ENCODE measurements at regions not wholly inside any gene's neighbourhood (a gene's known extent, or its start where the extent isn't known, plus 50 kb on each side); places are given as distances from the start of the nearest gene placed in this dataset.

DNA sequence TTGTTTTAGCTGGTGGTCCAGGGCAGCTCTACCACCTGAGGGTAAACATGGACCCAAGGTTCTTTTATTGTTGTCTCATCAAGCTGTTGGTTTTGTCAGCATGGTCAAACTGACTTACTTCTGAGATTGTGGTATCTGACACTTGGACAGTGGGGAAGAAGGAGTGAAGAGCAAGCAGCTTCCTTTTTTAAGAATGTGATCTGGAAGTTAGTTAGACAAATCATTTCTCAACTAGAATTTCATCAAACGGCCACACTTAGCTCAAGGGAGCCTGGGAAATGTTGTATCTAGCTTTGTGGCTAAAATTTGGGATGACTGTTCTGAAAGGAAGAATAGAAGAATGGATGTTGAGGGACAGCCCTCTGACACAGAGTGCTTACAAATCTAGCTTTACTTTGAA lies 215.2 kb downstream of the ZNF621 start:
- H3K23me2 ChIP-seq (ENCODE audit: low read depth, low read length), result no peaks in the 10 kb centered on the region
- H2BK20ac ChIP-seq (ENCODE audit: low read length), result no peak overlapping the region
- H3K4me3 ChIP-seq (ENCODE audit: extremely low read depth in 1 of 4, insufficient read depth in 2 of 4, low read depth in 3 of 4, low read length in 4 of 4), result no peak overlapping the region
- no peaks in the 10 kb centered on the region for H3K79me1 ChIP-seq (ENCODE audit: low read depth, low read length)
- no peak for DNase-seq (ENCODE audit: low read depth in 1 of 2, low spot score in 2 of 2)
- H4K20me1 ChIP-seq (replicated peaks in 1 of 2; ENCODE audit: control insufficient read depth in 1 of 2, insufficient read depth in 2 of 2, low read length in 2 of 2), result no peaks in the 10 kb centered on the region
- H3K4me1 ChIP-seq (replicated peaks in 1 of 4; ENCODE audit: control insufficient read depth in 3 of 4, insufficient read depth in 4 of 4, low read length in 3 of 4), result peaks cover 0 to 5% (median 0%) of the 10 kb centered on the region in 4 experiments; a peak in 1 of 7 replicates
- no peak overlapping the region for H2BK12ac ChIP-seq (ENCODE audit: low read depth, low read length)
- H2BK120ac ChIP-seq (replicated peaks; ENCODE audit: low read depth, low read length), result no peak overlapping the region
- H3K9me3 ChIP-seq (ENCODE audit: insufficient read depth in 2 of 2, low read depth in 1 of 2, low read length in 1 of 2), result no peaks in the 10 kb centered on the region
- WGBS, 2 experiments (ENCODE audit: extremely low coverage in 1 of 2, insufficient coverage in 1 of 2, insufficient read length in 1 of 2, insufficient replicate concordance in 2 of 2, low coverage in 1 of 2, low lambda C conversion rate in 2 of 2, missing lambda C conversion rate in 1 of 2), result 100% methylated on average over 1 of the region's 1 CpG; no CpG with 5 or more reads in 1 of the 2 experiments
- POLR2A ChIA-PET (ENCODE audit: partially characterized antibody), result no interaction called here
- no peak overlapping the region for H3K27ac ChIP-seq (ENCODE audit: low read depth, low read length)
- no peak overlapping the region for H4K8ac ChIP-seq (ENCODE audit: extremely low read depth, insufficient read depth, low read length)
- no peak overlapping the region for H3K23ac ChIP-seq (ENCODE audit: insufficient read length)
- no peak overlapping the region for H2AFZ ChIP-seq (ENCODE audit: low read length)
- H3K4me2 ChIP-seq (ENCODE audit: insufficient read depth in 1 of 2, low read depth in 2 of 2, low read length in 2 of 2), result no peak overlapping the region
- no peak for FAIRE-seq
- no peak overlapping the region for H3K9ac ChIP-seq (replicated peaks in 1 of 4; ENCODE audit: extremely low read depth in 1 of 4, low read depth in 3 of 4, low read length in 3 of 4)
- H3K14ac ChIP-seq (ENCODE audit: insufficient read length), result no peak overlapping the region
- H4K5ac ChIP-seq (ENCODE audit: insufficient read length, low read depth, low read length), result no peak overlapping the region
- no peak overlapping the region for H4K91ac ChIP-seq (replicated peaks; ENCODE audit: insufficient read length, low read length)
- CTCF ChIA-PET (ENCODE audit: partially characterized antibody), result interaction anchor here (0.7 to 1.0 kb wide), 2 partner anchors 98 to 131 kb away, joined by 3 read pairs; no protein-coding TSS in a partner anchor
- H3K18ac ChIP-seq (ENCODE audit: extremely low read depth, low read length), result no peak overlapping the region
- H3K56ac ChIP-seq (replicated peaks; ENCODE audit: insufficient read length, low read depth, low read length), result no peak overlapping the region
- H2BK5ac ChIP-seq (ENCODE audit: low read depth, low read length), result no peak overlapping the region
- H3K36me3 ChIP-seq (ENCODE audit: control insufficient read depth in 2 of 4, insufficient read depth in 4 of 4, low read length in 3 of 4), result no peaks in the 10 kb centered on the region
- H2BK15ac ChIP-seq (ENCODE audit: low read length), result no peak overlapping the region
- no peaks in the 10 kb centered on the region for H3K79me2 ChIP-seq (ENCODE audit: control insufficient read depth in 1 of 2, insufficient read depth in 2 of 2, low read length in 2 of 2)
- H2AK5ac ChIP-seq (ENCODE audit: low read depth, low read length), result no peak overlapping the region
- H3K27me3 ChIP-seq (replicated peaks in 1 of 4; ENCODE audit: control insufficient read depth in 3 of 4, extremely low read depth in 1 of 4, insufficient read depth in 3 of 4, low read length in 3 of 4), result peaks cover 0 to 2% (median 0%) of the 10 kb centered on the region in 4 experiments; a peak in 1 of 7 replicates
- no peak overlapping the region for H3K4ac ChIP-seq (replicated peaks; ENCODE audit: insufficient read length, low read depth, low read length)
- TF ChIP-seq KDM1A (IDR thresholded peaks at IDR 0.05; ENCODE audit: borderline replicate concordance, low read length) (no peak), KDM5A (IDR thresholded peaks at IDR 0.05; ENCODE audit: low read length) (no peak), SP4 (IDR thresholded peaks at IDR 0.05; ENCODE audit: low read length) (no peak), CREB1 (IDR thresholded peaks at IDR 0.05) (no peak), GABPA (IDR thresholded peaks at IDR 0.05; ENCODE audit: borderline replicate concordance, insufficient read depth, low read length) (no peak), NANOG (IDR thresholded peaks at IDR 0.05; ENCODE audit: insufficient read depth, low read depth, low read length, poor library complexity, severe bottlenecking) (no peak), NRF1 (IDR thresholded peaks at IDR 0.05; ENCODE audit: low read depth, low read length) (no peak), TCF12 (IDR thresholded peaks at IDR 0.05; ENCODE audit: low read depth, low read length) (no peak), FOSL1 (IDR thresholded peaks at IDR 0.05; ENCODE audit: insufficient read depth, low read depth, low read length) (no peak), ZNF274 (IDR thresholded peaks at IDR 0.05; ENCODE audit: borderline replicate concordance, extremely low read depth, low read length) (no peak), JUND (IDR thresholded peaks at IDR 0.05; ENCODE audit: low read length) (no peak), TAF1 (IDR thresholded peaks at IDR 0.05; ENCODE audit: low read depth, low read length) (no peak)
- TF ChIP-seq, protein P1, sequence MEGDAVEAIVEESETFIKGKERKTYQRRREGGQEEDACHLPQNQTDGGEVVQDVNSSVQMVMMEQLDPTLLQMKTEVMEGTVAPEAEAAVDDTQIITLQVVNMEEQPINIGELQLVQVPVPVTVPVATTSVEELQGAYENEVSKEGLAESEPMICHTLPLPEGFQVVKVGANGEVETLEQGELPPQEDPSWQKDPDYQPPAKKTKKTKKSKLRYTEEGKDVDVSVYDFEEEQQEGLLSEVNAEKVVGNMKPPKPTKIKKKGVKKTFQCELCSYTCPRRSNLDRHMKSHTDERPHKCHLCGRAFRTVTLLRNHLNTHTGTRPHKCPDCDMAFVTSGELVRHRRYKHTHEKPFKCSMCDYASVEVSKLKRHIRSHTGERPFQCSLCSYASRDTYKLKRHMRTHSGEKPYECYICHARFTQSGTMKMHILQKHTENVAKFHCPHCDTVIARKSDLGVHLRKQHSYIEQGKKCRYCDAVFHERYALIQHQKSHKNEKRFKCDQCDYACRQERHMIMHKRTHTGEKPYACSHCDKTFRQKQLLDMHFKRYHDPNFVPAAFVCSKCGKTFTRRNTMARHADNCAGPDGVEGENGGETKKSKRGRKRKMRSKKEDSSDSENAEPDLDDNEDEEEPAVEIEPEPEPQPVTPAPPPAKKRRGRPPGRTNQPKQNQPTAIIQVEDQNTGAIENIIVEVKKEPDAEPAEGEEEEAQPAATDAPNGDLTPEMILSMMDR (IDR thresholded peaks at IDR 0.05; ENCODE audit: control extremely low read depth in 1 of 3, insufficient read depth in 1 of 3, low read depth in 1 of 3, low read length in 3 of 3), result no peak
